ENCODE measurements at regions not wholly inside any gene's neighbourhood (a gene's known extent, or its start where the extent isn't known, plus 50 kb on each side); places are given as distances from the start of the nearest gene placed in this dataset.

GRCh38 chr1:29811247-29811646 is 574.9 kb downstream of the PTPRU start (continued):
- no peak for TF ChIP-seq CREB5 (CRISPR knock-in tag; IDR thresholded peaks at IDR 0.05; ENCODE audit: low read depth)
- no peak for TF ChIP-seq TCF4 (CRISPR knock-in tag; IDR thresholded peaks at IDR 0.05; ENCODE audit: borderline replicate concordance)
- no peak for TF ChIP-seq PATZ1 (CRISPR knock-in tag; IDR thresholded peaks at IDR 0.05; ENCODE audit: borderline replicate concordance)

DNA sequence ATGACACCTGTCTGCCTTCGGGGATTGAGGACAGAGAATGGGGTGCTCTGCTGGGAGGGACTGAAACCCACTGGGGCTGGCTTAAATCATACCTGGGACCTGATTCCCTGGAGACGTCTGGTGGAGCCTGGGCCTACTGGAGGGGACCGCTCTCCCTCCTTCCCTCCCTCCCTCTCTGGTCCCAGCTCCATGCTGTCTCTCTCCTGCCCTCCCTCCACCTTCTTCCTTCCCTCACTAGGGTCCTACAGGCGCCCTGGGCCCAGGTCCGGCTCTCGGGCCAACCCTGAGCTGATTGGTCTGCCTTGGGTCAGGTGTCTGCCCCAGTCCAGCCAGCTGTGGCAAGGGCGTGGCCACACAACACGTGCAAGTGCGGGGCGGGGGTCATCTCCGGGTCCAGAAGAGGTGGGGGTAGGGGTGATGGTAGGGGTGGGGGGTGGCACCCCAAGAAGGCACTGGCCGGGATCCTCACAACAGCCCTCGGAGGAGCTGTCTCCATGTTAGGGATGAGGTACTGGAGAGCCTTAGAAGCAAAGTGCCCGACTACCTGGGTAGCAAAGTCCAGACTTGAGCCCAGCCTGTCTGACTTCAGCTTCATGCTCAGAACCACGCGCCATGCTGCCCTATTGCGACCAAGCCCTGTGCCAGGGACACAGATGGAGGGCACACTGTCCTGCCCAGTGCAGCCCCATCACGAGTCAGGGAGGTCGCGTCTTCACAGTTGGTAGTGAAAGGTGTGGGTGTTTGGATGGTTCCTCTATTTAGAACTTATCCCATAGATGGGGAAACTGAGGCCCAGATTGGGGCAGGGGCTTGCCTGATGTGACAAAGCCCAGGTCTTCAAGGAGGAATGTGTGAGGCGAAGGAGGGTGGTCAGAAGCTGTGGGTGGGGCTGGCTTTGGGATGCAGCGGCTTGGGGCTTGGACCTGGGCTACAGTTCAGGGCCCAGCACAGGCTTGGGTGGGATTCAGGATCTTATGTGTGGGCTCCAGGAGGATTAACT is 574.1 kb downstream of the PTPRU start:
- TF ChIP-seq ZNF70 (CRISPR knock-in tag; IDR thresholded peaks at IDR 0.05): no peak
- TF ChIP-seq ZNF8 (CRISPR knock-in tag; IDR thresholded peaks at IDR 0.05): no peak
- no peak for TF ChIP-seq TCF4 (CRISPR knock-in tag; IDR thresholded peaks at IDR 0.05; ENCODE audit: borderline replicate concordance)
- no peak for TF ChIP-seq PPARA (CRISPR knock-in tag; IDR thresholded peaks at IDR 0.05; ENCODE audit: borderline replicate concordance)
- TF ChIP-seq, protein P1, sequence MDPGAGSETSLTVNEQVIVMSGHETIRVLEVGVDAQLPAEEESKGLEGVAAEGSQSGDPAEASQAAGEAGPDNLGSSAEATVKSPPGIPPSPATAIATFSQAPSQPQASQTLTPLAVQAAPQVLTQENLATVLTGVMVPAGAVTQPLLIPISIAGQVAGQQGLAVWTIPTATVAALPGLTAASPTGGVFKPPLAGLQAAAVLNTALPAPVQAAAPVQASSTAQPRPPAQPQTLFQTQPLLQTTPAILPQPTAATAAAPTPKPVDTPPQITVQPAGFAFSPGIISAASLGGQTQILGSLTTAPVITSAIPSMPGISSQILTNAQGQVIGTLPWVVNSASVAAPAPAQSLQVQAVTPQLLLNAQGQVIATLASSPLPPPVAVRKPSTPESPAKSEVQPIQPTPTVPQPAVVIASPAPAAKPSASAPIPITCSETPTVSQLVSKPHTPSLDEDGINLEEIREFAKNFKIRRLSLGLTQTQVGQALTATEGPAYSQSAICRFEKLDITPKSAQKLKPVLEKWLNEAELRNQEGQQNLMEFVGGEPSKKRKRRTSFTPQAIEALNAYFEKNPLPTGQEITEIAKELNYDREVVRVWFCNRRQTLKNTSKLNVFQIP (CRISPR knock-in tag; IDR thresholded peaks at IDR 0.05; ENCODE audit: borderline replicate concordance, low read depth): no peak
- TF ChIP-seq PATZ1 (CRISPR knock-in tag; IDR thresholded peaks at IDR 0.05; ENCODE audit: borderline replicate concordance): no peak
- no peak for TF ChIP-seq CREB5 (CRISPR knock-in tag; IDR thresholded peaks at IDR 0.05; ENCODE audit: low read depth)
- TF ChIP-seq ZNF565 (CRISPR knock-in tag; conservative IDR thresholded peaks at IDR 0.05; ENCODE audit: low read depth): no peak
- no peak for TF ChIP-seq ESRRG (CRISPR knock-in tag; IDR thresholded peaks at IDR 0.05)
- no peak for TF ChIP-seq ZFP3 (CRISPR knock-in tag; IDR thresholded peaks at IDR 0.05)
- TF ChIP-seq SNAI2 (CRISPR knock-in tag; IDR thresholded peaks at IDR 0.05): no peak
- no peak for TF ChIP-seq CSDC2 (CRISPR knock-in tag; IDR thresholded peaks at IDR 0.05)
- no peak for TF ChIP-seq RARB (CRISPR knock-in tag; IDR thresholded peaks at IDR 0.05)
- TF ChIP-seq OSR1 (CRISPR knock-in tag; IDR thresholded peaks at IDR 0.05): no peak
- TF ChIP-seq ARNTL (CRISPR knock-in tag; IDR thresholded peaks at IDR 0.05; ENCODE audit: borderline replicate concordance, low read depth): no peak
- no peak for TF ChIP-seq ZFP30 (CRISPR knock-in tag; IDR thresholded peaks at IDR 0.05)
- TF ChIP-seq ZC3H10 (CRISPR knock-in tag; IDR thresholded peaks at IDR 0.05): no peak
- TF ChIP-seq TOX (CRISPR knock-in tag; IDR thresholded peaks at IDR 0.05; ENCODE audit: borderline replicate concordance): no peak
- no peak for TF ChIP-seq GLIS3 (CRISPR knock-in tag; IDR thresholded peaks at IDR 0.05)

DNA sequence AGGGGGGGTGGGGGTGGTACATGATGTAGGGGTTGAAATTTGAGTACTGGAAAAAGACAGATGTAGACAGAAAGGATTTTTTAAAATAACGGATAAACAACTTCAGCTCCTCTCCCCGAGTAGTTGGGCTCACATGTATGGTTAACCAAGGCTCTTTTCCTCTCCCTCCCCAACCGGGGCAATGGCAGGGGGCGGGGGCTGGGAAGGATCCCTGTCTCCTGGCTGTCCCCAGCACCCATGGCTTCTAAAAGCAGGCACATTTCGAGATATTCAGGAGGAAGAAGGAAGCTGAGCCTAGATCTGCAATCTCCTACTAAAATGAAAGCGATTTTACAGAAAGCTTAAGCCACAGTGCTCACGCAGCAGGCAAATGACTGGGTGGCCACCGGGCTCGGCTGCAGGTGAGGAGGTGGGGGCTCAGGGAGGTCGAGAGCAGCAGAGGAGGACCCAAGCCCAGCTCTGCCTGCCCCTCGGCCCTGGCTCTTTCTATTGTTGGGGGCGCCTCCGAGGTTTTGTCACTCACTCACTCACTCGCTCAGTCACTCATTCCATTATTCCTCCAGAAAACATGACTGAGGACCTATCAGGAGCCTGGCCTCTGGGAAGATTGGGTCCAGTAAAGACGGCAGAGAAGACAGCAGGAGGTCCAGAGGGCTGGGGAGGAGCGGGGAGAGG is 573.3 kb downstream of the PTPRU start:
- no peak for ATAC-seq
- TF ChIP-seq TOX (CRISPR knock-in tag; IDR thresholded peaks at IDR 0.05; ENCODE audit: borderline replicate concordance) (no peak), ZNF70 (CRISPR knock-in tag; IDR thresholded peaks at IDR 0.05) (no peak), GLIS3 (CRISPR knock-in tag; IDR thresholded peaks at IDR 0.05) (no peak), ZFP30 (CRISPR knock-in tag; IDR thresholded peaks at IDR 0.05) (no peak), SNAI2 (CRISPR knock-in tag; IDR thresholded peaks at IDR 0.05) (no peak), PATZ1 (CRISPR knock-in tag; IDR thresholded peaks at IDR 0.05; ENCODE audit: borderline replicate concordance) (no peak)
- TF ChIP-seq, protein P1 (CRISPR knock-in tag; IDR thresholded peaks at IDR 0.05; ENCODE audit: borderline replicate concordance, low read depth): no peak
- TF ChIP-seq, protein P2, sequence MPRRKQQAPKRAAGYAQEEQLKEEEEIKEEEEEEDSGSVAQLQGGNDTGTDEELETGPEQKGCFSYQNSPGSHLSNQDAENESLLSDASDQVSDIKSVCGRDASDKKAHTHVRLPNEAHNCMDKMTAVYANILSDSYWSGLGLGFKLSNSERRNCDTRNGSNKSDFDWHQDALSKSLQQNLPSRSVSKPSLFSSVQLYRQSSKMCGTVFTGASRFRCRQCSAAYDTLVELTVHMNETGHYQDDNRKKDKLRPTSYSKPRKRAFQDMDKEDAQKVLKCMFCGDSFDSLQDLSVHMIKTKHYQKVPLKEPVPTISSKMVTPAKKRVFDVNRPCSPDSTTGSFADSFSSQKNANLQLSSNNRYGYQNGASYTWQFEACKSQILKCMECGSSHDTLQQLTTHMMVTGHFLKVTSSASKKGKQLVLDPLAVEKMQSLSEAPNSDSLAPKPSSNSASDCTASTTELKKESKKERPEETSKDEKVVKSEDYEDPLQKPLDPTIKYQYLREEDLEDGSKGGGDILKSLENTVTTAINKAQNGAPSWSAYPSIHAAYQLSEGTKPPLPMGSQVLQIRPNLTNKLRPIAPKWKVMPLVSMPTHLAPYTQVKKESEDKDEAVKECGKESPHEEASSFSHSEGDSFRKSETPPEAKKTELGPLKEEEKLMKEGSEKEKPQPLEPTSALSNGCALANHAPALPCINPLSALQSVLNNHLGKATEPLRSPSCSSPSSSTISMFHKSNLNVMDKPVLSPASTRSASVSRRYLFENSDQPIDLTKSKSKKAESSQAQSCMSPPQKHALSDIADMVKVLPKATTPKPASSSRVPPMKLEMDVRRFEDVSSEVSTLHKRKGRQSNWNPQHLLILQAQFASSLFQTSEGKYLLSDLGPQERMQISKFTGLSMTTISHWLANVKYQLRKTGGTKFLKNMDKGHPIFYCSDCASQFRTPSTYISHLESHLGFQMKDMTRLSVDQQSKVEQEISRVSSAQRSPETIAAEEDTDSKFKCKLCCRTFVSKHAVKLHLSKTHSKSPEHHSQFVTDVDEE (CRISPR knock-in tag; IDR thresholded peaks at IDR 0.05): no peak

More for the DNA sequence above, 574.1 kb downstream of the PTPRU start:
- no peak for ATAC-seq
